ENCODE measurements at regions not wholly inside any gene's neighbourhood (a gene's known extent, or its start where the extent isn't known, plus 50 kb on each side); places are given as distances from the start of the nearest gene placed in this dataset.

DNA sequence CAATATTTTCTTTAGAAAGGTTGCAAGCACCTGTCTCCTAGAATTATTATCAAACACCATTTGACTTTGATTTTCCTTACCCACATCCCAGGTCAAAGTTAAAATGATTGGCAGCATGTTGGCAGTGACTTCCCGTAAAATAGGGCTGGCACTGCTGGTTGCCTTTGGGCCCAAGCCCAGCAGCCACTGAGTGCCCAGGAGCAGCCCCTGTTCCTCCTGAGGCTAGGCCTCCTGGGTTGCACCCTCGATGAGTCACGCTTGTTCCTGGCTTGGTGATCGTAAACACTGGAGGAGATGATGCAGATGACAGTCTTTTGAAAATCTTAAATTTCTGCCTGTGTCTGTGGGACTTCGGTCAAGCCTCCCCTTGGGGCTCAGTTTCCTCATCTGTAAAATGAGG lies 290.0 kb downstream of the TLE3 start:
- no peak for TF ChIP-seq EP300 (IDR thresholded peaks at IDR 0.05)
- TF ChIP-seq, protein P1, sequence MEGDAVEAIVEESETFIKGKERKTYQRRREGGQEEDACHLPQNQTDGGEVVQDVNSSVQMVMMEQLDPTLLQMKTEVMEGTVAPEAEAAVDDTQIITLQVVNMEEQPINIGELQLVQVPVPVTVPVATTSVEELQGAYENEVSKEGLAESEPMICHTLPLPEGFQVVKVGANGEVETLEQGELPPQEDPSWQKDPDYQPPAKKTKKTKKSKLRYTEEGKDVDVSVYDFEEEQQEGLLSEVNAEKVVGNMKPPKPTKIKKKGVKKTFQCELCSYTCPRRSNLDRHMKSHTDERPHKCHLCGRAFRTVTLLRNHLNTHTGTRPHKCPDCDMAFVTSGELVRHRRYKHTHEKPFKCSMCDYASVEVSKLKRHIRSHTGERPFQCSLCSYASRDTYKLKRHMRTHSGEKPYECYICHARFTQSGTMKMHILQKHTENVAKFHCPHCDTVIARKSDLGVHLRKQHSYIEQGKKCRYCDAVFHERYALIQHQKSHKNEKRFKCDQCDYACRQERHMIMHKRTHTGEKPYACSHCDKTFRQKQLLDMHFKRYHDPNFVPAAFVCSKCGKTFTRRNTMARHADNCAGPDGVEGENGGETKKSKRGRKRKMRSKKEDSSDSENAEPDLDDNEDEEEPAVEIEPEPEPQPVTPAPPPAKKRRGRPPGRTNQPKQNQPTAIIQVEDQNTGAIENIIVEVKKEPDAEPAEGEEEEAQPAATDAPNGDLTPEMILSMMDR (IDR thresholded peaks at IDR 0.05) = no peak

Data from sigmoid colon (tissue), 4 donors.